ENCODE measurements at regions not wholly inside any gene's neighbourhood (a gene's known extent, or its start where the extent isn't known, plus 50 kb on each side); places are given as distances from the start of the nearest gene placed in this dataset.

- no peak for TF ChIP-seq CTCF (conservative IDR thresholded peaks at IDR 0.05; ENCODE audit: control insufficient read depth, insufficient read depth, low read depth, low read length)
- H3K4me3 ChIP-seq (ENCODE audit: control insufficient read depth, low read depth, low read length), result no peak overlapping the region
- DNase-seq (ENCODE audit: low read depth), result no peak
These were observed 119.8 kb upstream of the KCNJ6 start for GRCh38 chr21:38036016-38036415.

- TF ChIP-seq CTCF (conservative IDR thresholded peaks at IDR 0.05; ENCODE audit: control insufficient read depth, insufficient read depth, low read depth, low read length), result no peak
- DNase-seq (ENCODE audit: low read depth), result no peak
- no peak overlapping the region for H3K4me3 ChIP-seq (ENCODE audit: control insufficient read depth, low read depth, low read length)
These were observed 121.2 kb upstream of the KCNJ6 start for GRCh38 chr21:38037416-38037815.

GRCh38 chr21:38039369-38039768, 123.1 kb upstream of the KCNJ6 start:
- H3K4me3 ChIP-seq (ENCODE audit: control insufficient read depth, low read depth, low read length), result no peak overlapping the region
- no peak for TF ChIP-seq CTCF (conservative IDR thresholded peaks at IDR 0.05; ENCODE audit: control insufficient read depth, insufficient read depth, low read depth, low read length)
- no peak for DNase-seq (ENCODE audit: low read depth)

GRCh38 chr21:38039841-38040240, 123.6 kb upstream of the KCNJ6 start:
- H3K4me3 ChIP-seq (ENCODE audit: control insufficient read depth, low read depth, low read length), result no peak overlapping the region
- no peak for TF ChIP-seq CTCF (conservative IDR thresholded peaks at IDR 0.05; ENCODE audit: control insufficient read depth, insufficient read depth, low read depth, low read length)
- no peak for DNase-seq (ENCODE audit: low read depth)

GRCh38 chr21:38041493-38041892, 125.2 kb upstream of the KCNJ6 start:
- TF ChIP-seq CTCF (conservative IDR thresholded peaks at IDR 0.05; ENCODE audit: control insufficient read depth, insufficient read depth, low read depth, low read length), result no peak
- no peak for DNase-seq (ENCODE audit: low read depth)
- H3K4me3 ChIP-seq (ENCODE audit: control insufficient read depth, low read depth, low read length), result no peak overlapping the region

- H3K4me3 ChIP-seq (ENCODE audit: control insufficient read depth, low read depth, low read length), result no peak overlapping the region
- no peak for TF ChIP-seq CTCF (conservative IDR thresholded peaks at IDR 0.05; ENCODE audit: control insufficient read depth, insufficient read depth, low read depth, low read length)
- DNase-seq (ENCODE audit: low read depth), result no peak
These were observed 126.0 kb upstream of the KCNJ6 start for GRCh38 chr21:38042246-38042645.

- no peak for DNase-seq (ENCODE audit: low read depth)
- H3K4me3 ChIP-seq (ENCODE audit: control insufficient read depth, low read depth, low read length), result no peak overlapping the region
- no peak for TF ChIP-seq CTCF (conservative IDR thresholded peaks at IDR 0.05; ENCODE audit: control insufficient read depth, insufficient read depth, low read depth, low read length)
These were observed 131.9 kb upstream of the KCNJ6 start for GRCh38 chr21:38048167-38048566.
